OCI-LY7 (cell line): ENCODE measurements at regions not wholly inside any gene's neighbourhood (a gene's known extent, or its start where the extent isn't known, plus 50 kb on each side); places are given as distances from the start of the nearest gene placed in this dataset.
"Not testable (repeated sequence)": the region's sequence is repeated elsewhere in the genome, so short reads cannot be mapped to it uniquely, and the experiment has no call there.

Experiments used
- BruUV-seq: library from RNA; stranded (reverse); fragments of 400-500 nt; replicated peaks from 2 replicates; lab custom pipeline; 2021; lab: Mats Ljungman, UMichigan
- CTCF ChIA-PET: fragments of 300-600 bp; sonication (Branson Sonifier 250); formaldehyde crosslinking; loops from one replicate; lab custom pipeline; 2022; ENCODE audit warnings: antibody characterized with exemption; ENCODE audit not compliant: unreplicated experiment; lab: Charles Lee
- POLR2A ChIA-PET: fragments of 300-600 bp; sonication (Branson Sonifier 250); formaldehyde crosslinking; loops from one replicate; lab custom pipeline; 2022; ENCODE audit warnings: antibody characterized with exemption; lab: Charles Lee
- DNase-seq: peaks from one replicate; pipeline ENCODE4 v3.0.0-alpha.2; 2015; ENCODE audit warnings: low spot score
- H2AFZ ChIP-seq: fragments of 200-600 bp; sonication (generic), shearing (Covaris generic); 2 replicates; pipeline ENCODE4 v1.6.1; 2014; ENCODE audit warnings: mild to moderate bottlenecking, antibody characterized with exemption, low read length, moderate library complexity
- H3K27ac ChIP-seq: fragments of 200-600 bp; sonication (generic); 2 replicates; pipeline ENCODE4 v1.5.1; 2014; ENCODE audit warnings: mixed run types, low read depth, mild to moderate bottlenecking, moderate library complexity, low read length, inconsistent platforms; ENCODE audit not compliant: poor library complexity, severe bottlenecking
- H3K36me3 ChIP-seq: fragments of 200-600 bp; sonication (generic); 2 replicates; pipeline ENCODE4 v1.6.1; 2014; ENCODE audit warnings: mild to moderate bottlenecking, antibody characterized with exemption, low read length, moderate library complexity, mixed read lengths; ENCODE audit not compliant: insufficient read depth
- H3K4me1 ChIP-seq: fragments of 200-600 bp; sonication (generic); 2 replicates; pipeline ENCODE4 v1.5.1; 2014; ENCODE audit warnings: mild to moderate bottlenecking, low read length; ENCODE audit not compliant: insufficient read depth, poor library complexity, severe bottlenecking
- H3K4me2 ChIP-seq: fragments of 200-600 bp; sonication (generic); 2 replicates; pipeline ENCODE4 v1.6.1; 2014; ENCODE audit warnings: mild to moderate bottlenecking, low read length
- H3K4me3 ChIP-seq: fragments of 200-600 bp; sonication (generic); 2 replicates; pipeline ENCODE4 v1.5.1; 2014; ENCODE audit warnings: mild to moderate bottlenecking, low read depth, low read length; ENCODE audit not compliant: poor library complexity, severe bottlenecking
- H3K79me2 ChIP-seq: fragments of 200-600 bp; sonication (generic); 2 replicates; pipeline ENCODE4 v1.6.1; 2016; ENCODE audit warnings: low read depth, mild to moderate bottlenecking, low read length, moderate library complexity, mixed read lengths; ENCODE audit not compliant: insufficient read depth
- H3K9me2 ChIP-seq: fragments of 200-600 bp; sonication (generic); 2 replicates; pipeline ENCODE4 v1.6.1; 2016; ENCODE audit warnings: mild to moderate bottlenecking, low read length, mixed read lengths; ENCODE audit not compliant: insufficient read depth
- H3K9me3 ChIP-seq: fragments of 200-600 bp; sonication (generic); 2 replicates; pipeline ENCODE4 v1.6.1; 2014; ENCODE audit warnings: mild to moderate bottlenecking, mixed run types, low read length, mixed read lengths
- H4K20me1 ChIP-seq: fragments of 200-600 bp; sonication (generic); 2 replicates; pipeline ENCODE4 v1.6.1; 2014; ENCODE audit warnings: mild to moderate bottlenecking, antibody characterized with exemption, low read length, moderate library complexity, mixed read lengths; ENCODE audit not compliant: insufficient read depth
- EZH2phosphoT487 ChIP-seq: fragments of 200-600 bp; sonication (generic); IDR thresholded peaks from 2 replicates; pipeline ENCODE4 v1.6.1; 2018; ENCODE audit warnings: low read depth, borderline replicate concordance, mild to moderate bottlenecking, mixed run types, antibody characterized with exemption, low read length, moderate library complexity, mixed read lengths
- intact Hi-C: fragments of 100-400 bp; cut with micrococcal nuclease; formaldehyde crosslinking; loops from one replicate; pipeline ENCODE4 v1.10.0; 2022; ENCODE audit not compliant: unreplicated experiment
- TF ChIP-seq, protein P1 (sequence below): fragments of 200-600 bp; sonication (generic); conservative IDR thresholded peaks from 2 replicates; pipeline ENCODE4 v1.5.1; 2014; ENCODE audit warnings: mild to moderate bottlenecking, antibody characterized with exemption, low read length, moderate library complexity, mixed read lengths

GRCh38 chr10:59047957-59048618 is 128.4 kb upstream of the PHYHIPL start:
- no peak overlapping the region for H3K27ac ChIP-seq
- H3K4me1 ChIP-seq = no peaks in the 10 kb centered on the region
- no peak overlapping the region for H3K4me2 ChIP-seq
- CTCF ChIA-PET = interaction anchor here (0.6 kb wide), 1 partner anchor 14 kb away, joined by 4 read pairs; no protein-coding TSS in a partner anchor
- no TSS peak for BruUV-seq
- intact Hi-C loops = no loop called here
- H2AFZ ChIP-seq = no peak overlapping the region
- no peaks in the 10 kb centered on the region for H3K9me2 ChIP-seq
- no peaks in the 10 kb centered on the region for H3K79me2 ChIP-seq
- H3K4me3 ChIP-seq = no peak overlapping the region
- POLR2A ChIA-PET = interaction anchor here (0.6 to 1.1 kb wide), 5 partner anchors 62 to 1097 kb away, joined by 3 to 5 read pairs (median 3); no protein-coding TSS in a partner anchor
- H3K9me3 ChIP-seq = no peaks in the 10 kb centered on the region
- H4K20me1 ChIP-seq = no peaks in the 10 kb centered on the region
- TF ChIP-seq, protein P1, sequence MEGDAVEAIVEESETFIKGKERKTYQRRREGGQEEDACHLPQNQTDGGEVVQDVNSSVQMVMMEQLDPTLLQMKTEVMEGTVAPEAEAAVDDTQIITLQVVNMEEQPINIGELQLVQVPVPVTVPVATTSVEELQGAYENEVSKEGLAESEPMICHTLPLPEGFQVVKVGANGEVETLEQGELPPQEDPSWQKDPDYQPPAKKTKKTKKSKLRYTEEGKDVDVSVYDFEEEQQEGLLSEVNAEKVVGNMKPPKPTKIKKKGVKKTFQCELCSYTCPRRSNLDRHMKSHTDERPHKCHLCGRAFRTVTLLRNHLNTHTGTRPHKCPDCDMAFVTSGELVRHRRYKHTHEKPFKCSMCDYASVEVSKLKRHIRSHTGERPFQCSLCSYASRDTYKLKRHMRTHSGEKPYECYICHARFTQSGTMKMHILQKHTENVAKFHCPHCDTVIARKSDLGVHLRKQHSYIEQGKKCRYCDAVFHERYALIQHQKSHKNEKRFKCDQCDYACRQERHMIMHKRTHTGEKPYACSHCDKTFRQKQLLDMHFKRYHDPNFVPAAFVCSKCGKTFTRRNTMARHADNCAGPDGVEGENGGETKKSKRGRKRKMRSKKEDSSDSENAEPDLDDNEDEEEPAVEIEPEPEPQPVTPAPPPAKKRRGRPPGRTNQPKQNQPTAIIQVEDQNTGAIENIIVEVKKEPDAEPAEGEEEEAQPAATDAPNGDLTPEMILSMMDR = no peak
- no peak for TF ChIP-seq EZH2phosphoT487
- H3K36me3 ChIP-seq = no peaks in the 10 kb centered on the region
- DNase-seq = no peak

GRCh38 chr10:59053502-59053901 is 122.9 kb upstream of the PHYHIPL start:
- POLR2A ChIA-PET = interaction anchor here (0.7 kb wide), 1 partner anchor 17 kb away, joined by 3 read pairs; no protein-coding TSS in a partner anchor
- H3K4me2 ChIP-seq, CTCF ChIA-PET, H3K9me2 ChIP-seq, H3K79me2 ChIP-seq, H3K27ac ChIP-seq, H4K20me1 ChIP-seq, H3K4me1 ChIP-seq, H2AFZ ChIP-seq, DNase-seq, BruUV-seq, H3K4me3 ChIP-seq, H3K36me3 ChIP-seq, H3K9me3 ChIP-seq, intact Hi-C loops: not testable (repeated sequence)

DNA sequence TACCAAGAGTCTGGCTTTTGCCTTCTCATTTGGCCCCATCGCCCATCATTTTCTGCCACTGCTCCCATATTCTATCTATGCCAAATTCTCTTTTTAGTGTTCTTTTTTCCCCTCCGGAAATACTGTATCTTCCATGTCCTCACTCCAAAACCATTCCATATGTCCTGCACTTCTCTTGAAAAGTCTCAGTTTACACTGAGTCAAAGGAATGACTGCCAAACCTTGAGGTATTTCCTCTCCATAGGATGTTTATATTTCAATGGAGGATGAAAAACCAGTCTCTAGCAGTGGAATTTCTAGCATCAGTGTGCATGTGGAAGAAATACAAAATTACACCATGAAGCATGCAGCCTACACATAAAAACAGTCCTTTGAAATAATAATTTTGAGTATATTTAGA is 121.4 kb upstream of the PHYHIPL start:
- H3K4me1 ChIP-seq = no peaks in the 10 kb centered on the region
- DNase-seq = no peak
- H3K9me3 ChIP-seq = no peaks in the 10 kb centered on the region
- no TSS peak for BruUV-seq
- H3K27ac ChIP-seq = no peak overlapping the region
- H2AFZ ChIP-seq = no peak overlapping the region
- H3K4me3 ChIP-seq = no peak overlapping the region
- POLR2A ChIA-PET = no interaction called here
- TF ChIP-seq, protein P1 = no peak
- no peak for TF ChIP-seq EZH2phosphoT487
- CTCF ChIA-PET = no interaction called here
- no peaks in the 10 kb centered on the region for H4K20me1 ChIP-seq
- H3K79me2 ChIP-seq = no peaks in the 10 kb centered on the region
- no peak overlapping the region for H3K4me2 ChIP-seq
- intact Hi-C loops = no loop called here
- no peaks in the 10 kb centered on the region for H3K36me3 ChIP-seq
- H3K9me2 ChIP-seq = no peaks in the 10 kb centered on the region
